ENCODE measurements at regions not wholly inside any gene's neighbourhood (a gene's known extent, or its start where the extent isn't known, plus 50 kb on each side); places are given as distances from the start of the nearest gene placed in this dataset.
A peak's percentile ranks its signal among the peaks of the same experiment; 100 is the strongest.

DNA sequence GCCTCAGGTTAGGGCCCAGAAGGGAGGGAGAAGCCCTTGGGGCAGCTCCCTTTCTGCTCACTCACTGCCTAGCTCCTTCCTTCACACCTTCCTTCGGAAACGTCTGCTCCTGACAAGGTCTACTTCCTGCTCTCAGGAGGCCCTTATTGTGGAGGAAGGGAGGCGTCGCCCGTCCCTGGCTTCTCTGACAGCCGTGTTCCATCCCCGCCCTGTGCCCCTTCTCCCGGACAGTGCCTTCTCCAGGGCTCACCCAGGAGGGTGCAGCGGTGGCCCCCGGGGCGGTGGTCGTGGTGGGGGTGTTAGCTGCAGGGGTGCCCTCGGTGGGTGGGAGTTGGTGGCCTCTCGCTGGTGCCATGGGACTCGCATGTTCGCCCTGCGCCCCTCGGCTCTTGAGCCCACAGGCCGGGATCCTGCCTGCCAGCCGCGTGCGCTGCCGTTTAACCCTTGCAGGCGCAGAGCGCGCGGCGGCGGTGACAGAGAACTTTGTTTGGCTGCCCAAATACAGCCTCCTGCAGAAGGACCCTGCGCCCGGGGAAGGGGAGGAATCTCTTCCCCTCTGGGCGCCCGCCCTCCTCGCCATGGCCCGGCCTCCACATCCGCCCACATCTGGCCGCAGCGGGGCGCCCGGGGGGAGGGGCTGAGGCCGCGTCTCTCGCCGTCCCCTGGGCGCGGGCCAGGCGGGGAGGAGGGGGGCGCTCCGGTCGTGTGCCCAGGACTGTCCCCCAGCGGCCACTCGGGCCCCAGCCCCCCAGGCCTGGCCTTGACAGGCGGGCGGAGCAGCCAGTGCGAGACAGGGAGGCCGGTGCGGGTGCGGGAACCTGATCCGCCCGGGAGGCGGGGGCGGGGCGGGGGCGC is 231.9 kb downstream of the SEC14L1 start (continued):
- TF ChIP-seq, protein P1, sequence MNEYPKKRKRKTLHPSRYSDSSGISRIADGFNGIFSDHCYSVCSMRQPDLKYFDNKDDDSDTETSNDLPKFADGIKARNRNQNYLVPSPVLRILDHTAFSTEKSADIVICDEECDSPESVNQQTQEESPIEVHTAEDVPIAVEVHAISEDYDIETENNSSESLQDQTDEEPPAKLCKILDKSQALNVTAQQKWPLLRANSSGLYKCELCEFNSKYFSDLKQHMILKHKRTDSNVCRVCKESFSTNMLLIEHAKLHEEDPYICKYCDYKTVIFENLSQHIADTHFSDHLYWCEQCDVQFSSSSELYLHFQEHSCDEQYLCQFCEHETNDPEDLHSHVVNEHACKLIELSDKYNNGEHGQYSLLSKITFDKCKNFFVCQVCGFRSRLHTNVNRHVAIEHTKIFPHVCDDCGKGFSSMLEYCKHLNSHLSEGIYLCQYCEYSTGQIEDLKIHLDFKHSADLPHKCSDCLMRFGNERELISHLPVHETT (tag by site-specific recombination; IDR thresholded peaks at IDR 0.05), result no peak
- no peak for TF ChIP-seq HOXC10 (CRISPR knock-in tag; IDR thresholded peaks at IDR 0.05)
- peak; percentile 94 for TF ChIP-seq KLF10 (tag by site-specific recombination; IDR thresholded peaks at IDR 0.05)
- peak; percentile 90 for TF ChIP-seq ZNF600 (tag by site-specific recombination; IDR thresholded peaks at IDR 0.05)
- TF ChIP-seq ZNF777 (tag by site-specific recombination; IDR thresholded peaks at IDR 0.05; ENCODE audit: borderline replicate concordance), result no peak
- no peak for TF ChIP-seq ZNF311 (tag by site-specific recombination; IDR thresholded peaks at IDR 0.05; ENCODE audit: borderline replicate concordance)
- no peak for TF ChIP-seq OVOL3 (tag by site-specific recombination; IDR thresholded peaks at IDR 0.05)
- TF ChIP-seq CTCF (tag by site-specific recombination; IDR thresholded peaks at IDR 0.05), result 0 out of 2 replicates have a peak, but pooled peaks have one; percentile 7
- peak; percentile 84 for TF ChIP-seq ZBTB20 (tag by site-specific recombination; IDR thresholded peaks at IDR 0.05)
- TF ChIP-seq KLF1 (tag by site-specific recombination; IDR thresholded peaks at IDR 0.05), result peak; percentile 64
- no peak for TF ChIP-seq ZFP3 (tag by site-specific recombination; IDR thresholded peaks at IDR 0.05; ENCODE audit: low read depth)
- TF ChIP-seq ZNF23 (tag by site-specific recombination; IDR thresholded peaks at IDR 0.05; ENCODE audit: borderline replicate concordance), result no peak
- TF ChIP-seq ZNF585B (tag by site-specific recombination; IDR thresholded peaks at IDR 0.05), result no peak
- no peak for TF ChIP-seq ZNF785 (tag by site-specific recombination; IDR thresholded peaks at IDR 0.05)
- TF ChIP-seq ZNF830 (tag by site-specific recombination; IDR thresholded peaks at IDR 0.05; ENCODE audit: low read depth), result no peak
- no peak; the same call in 1 of the 2 replicates for TF ChIP-seq ZNF501 (tag by site-specific recombination; IDR thresholded peaks at IDR 0.05)
- peak; percentile 85 for TF ChIP-seq ZIC2 (tag by site-specific recombination; IDR thresholded peaks at IDR 0.05)
- peak; percentile 73 for TF ChIP-seq HIC1 (tag by site-specific recombination; IDR thresholded peaks at IDR 0.05)
- TF ChIP-seq ZNF558 (tag by site-specific recombination; IDR thresholded peaks at IDR 0.05), result no peak
- TF ChIP-seq OSR2 (tag by site-specific recombination; IDR thresholded peaks at IDR 0.05), result no peak
- TF ChIP-seq ZNF626 (tag by site-specific recombination; IDR thresholded peaks at IDR 0.05), result no peak
- TF ChIP-seq ZSCAN23 (tag by site-specific recombination; IDR thresholded peaks at IDR 0.05), result no peak
- peak; percentile 75 for TF ChIP-seq ZSCAN30 (tag by site-specific recombination; IDR thresholded peaks at IDR 0.05)
- no peak for TF ChIP-seq ZNF514 (tag by site-specific recombination; IDR thresholded peaks at IDR 0.05)
- TF ChIP-seq ZNF394 (tag by site-specific recombination; IDR thresholded peaks at IDR 0.05; ENCODE audit: borderline replicate concordance), result no peak
- TF ChIP-seq ZFP37 (tag by site-specific recombination; IDR thresholded peaks at IDR 0.05), result peak; percentile 73; the same call in 1 of the 2 replicates
- TF ChIP-seq ZNF140 (tag by site-specific recombination; IDR thresholded peaks at IDR 0.05), result no peak
- TF ChIP-seq, protein P2, sequence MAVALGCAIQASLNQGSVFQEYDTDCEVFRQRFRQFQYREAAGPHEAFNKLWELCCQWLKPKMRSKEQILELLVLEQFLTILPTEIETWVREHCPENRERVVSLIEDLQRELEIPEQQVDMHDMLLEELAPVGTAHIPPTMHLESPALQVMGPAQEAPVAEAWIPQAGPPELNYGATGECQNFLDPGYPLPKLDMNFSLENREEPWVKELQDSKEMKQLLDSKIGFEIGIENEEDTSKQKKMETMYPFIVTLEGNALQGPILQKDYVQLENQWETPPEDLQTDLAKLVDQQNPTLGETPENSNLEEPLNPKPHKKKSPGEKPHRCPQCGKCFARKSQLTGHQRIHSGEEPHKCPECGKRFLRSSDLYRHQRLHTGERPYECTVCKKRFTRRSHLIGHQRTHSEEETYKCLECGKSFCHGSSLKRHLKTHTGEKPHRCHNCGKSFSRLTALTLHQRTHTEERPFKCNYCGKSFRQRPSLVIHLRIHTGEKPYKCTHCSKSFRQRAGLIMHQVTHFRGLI (tag by site-specific recombination; IDR thresholded peaks at IDR 0.05), result 0 out of 2 replicates have a peak, but pooled peaks have one; percentile 35
- TF ChIP-seq ZBTB44 (tag by site-specific recombination; IDR thresholded peaks at IDR 0.05), result no peak
- no peak for TF ChIP-seq ZNF404 (tag by site-specific recombination; IDR thresholded peaks at IDR 0.05)
- no peak for TF ChIP-seq ZNF18 (tag by site-specific recombination; IDR thresholded peaks at IDR 0.05)
